ENCODE measurements at regions not wholly inside any gene's neighbourhood (a gene's known extent, or its start where the extent isn't known, plus 50 kb on each side); places are given as distances from the start of the nearest gene placed in this dataset.

- ATAC-seq, result no peak
- Histone ChIP-seq H2AFZ (ENCODE audit: low read depth, low read length, poor library complexity, severe bottlenecking) (no peak overlapping the region), H3K9ac (ENCODE audit: low read length) (no peak overlapping the region), H3K9me2 (ENCODE audit: insufficient read depth) (no peaks in the 10 kb centered on the region), H3K9me3 (ENCODE audit: control insufficient read depth in 1 of 2, insufficient read depth in 1 of 2, low read depth in 1 of 2, low read length in 2 of 2) (peaks cover 0 to 6% of the 10 kb centered on the region in 2 experiments; a peak in 2 of 4 replicates), H3K27me3 (ENCODE audit: insufficient read depth, low read length) (no peaks in the 10 kb centered on the region), H3K79me2 (ENCODE audit: insufficient read depth, low read length) (no peaks in the 10 kb centered on the region), H3K4me3 (replicated peaks in 1 of 2; ENCODE audit: low read depth in 1 of 2, low read length in 2 of 2) (no peak overlapping the region), H4K20me1 (ENCODE audit: insufficient read depth) (no peaks in the 10 kb centered on the region), H3K36me3 (ENCODE audit: control insufficient read depth in 1 of 2, insufficient read depth in 2 of 2, low read length in 2 of 2) (no peaks in the 10 kb centered on the region), H3K4me2 (ENCODE audit: low read length) (no peak overlapping the region), H3K27ac (ENCODE audit: low read depth, low read length) (no peak overlapping the region), H3K4me1 (ENCODE audit: control insufficient read depth in 1 of 2, insufficient read depth in 2 of 2, low read length in 2 of 2) (no peaks in the 10 kb centered on the region)
- RAD21 ChIA-PET (ENCODE audit: low non-redundant PET in 1 of 2, low total read pairs in 2 of 2, uncharacterized antibody in 2 of 2, unreplicated experiment in 2 of 2), result no interaction called here
- BruUV-seq (replicated peaks), result no TSS peak
- CTCF ChIA-PET, result no interaction called here
- POLR2A ChIA-PET, result no interaction called here
- intact Hi-C loops (cut with micrococcal nuclease), result no loop called here
- DNase-seq (ENCODE audit: low read depth, low spot score), result no peak
- no peak for TF ChIP-seq JUND (IDR thresholded peaks at IDR 0.05)
- no peak for TF ChIP-seq ATF3 (IDR thresholded peaks at IDR 0.05)
- no peak for TF ChIP-seq RAD21 (IDR thresholded peaks at IDR 0.05; ENCODE audit: low read depth)
- no peak for TF ChIP-seq CBX3 (IDR thresholded peaks at IDR 0.05; ENCODE audit: low read depth)
- no peak for TF ChIP-seq ELF1 (IDR thresholded peaks at IDR 0.05; ENCODE audit: borderline replicate concordance, low read depth)
- no peak for TF ChIP-seq CTCF (IDR thresholded peaks at IDR 0.05 in 2 of 3, conservative IDR thresholded peaks at IDR 0.05 in 1 of 3; ENCODE audit: borderline replicate concordance in 1 of 3, insufficient read depth in 1 of 3, low read depth in 2 of 3, low read length in 2 of 3)
- no peak for TF ChIP-seq POLR2A (IDR thresholded peaks at IDR 0.05; ENCODE audit: borderline replicate concordance, extremely low read depth, insufficient read depth, insufficient read length)
Observed at GRCh38 chr10:8688881-8689280, 634.4 kb downstream of the GATA3 start.

GRCh38 chr10:8691498-8692017 is 637.1 kb downstream of the GATA3 start:
- POLR2A ChIA-PET, result no interaction called here
- no peaks in the 10 kb centered on the region for H3K27me3 ChIP-seq (ENCODE audit: insufficient read depth, low read length)
- TF ChIP-seq POLR2AphosphoS5 (IDR thresholded peaks at IDR 0.05; ENCODE audit: low read depth, low read length), result no peak
- TF ChIP-seq SP1 (IDR thresholded peaks at IDR 0.05; ENCODE audit: low read depth), result no peak
- no peak for TF ChIP-seq EZH2 (IDR thresholded peaks at IDR 0.05)
- no peak for TF ChIP-seq CEBPB (IDR thresholded peaks at IDR 0.05; ENCODE audit: low read depth)
- no peak for TF ChIP-seq SIN3A (IDR thresholded peaks at IDR 0.05; ENCODE audit: low read depth)
- TF ChIP-seq REST (IDR thresholded peaks at IDR 0.05; ENCODE audit: low read depth), result no peak
- TF ChIP-seq TCF7L2 (IDR thresholded peaks at IDR 0.05; ENCODE audit: borderline replicate concordance, extremely low read depth, insufficient read depth, insufficient read length), result no peak
- TF ChIP-seq ELF1 (IDR thresholded peaks at IDR 0.05; ENCODE audit: borderline replicate concordance, low read depth), result no peak
- TF ChIP-seq ATF3 (IDR thresholded peaks at IDR 0.05), result no peak
- no peak for TF ChIP-seq MAX (IDR thresholded peaks at IDR 0.05)
- TF ChIP-seq FOSL1 (IDR thresholded peaks at IDR 0.05; ENCODE audit: low read depth), result no peak
- TF ChIP-seq POLR2A (IDR thresholded peaks at IDR 0.05; ENCODE audit: borderline replicate concordance, extremely low read depth, insufficient read depth, insufficient read length), result no peak

More at GRCh38 chr10:8691498-8692017, 637.1 kb downstream of the GATA3 start:
- Histone ChIP-seq H3K36me3 (ENCODE audit: control insufficient read depth in 1 of 2, insufficient read depth in 2 of 2, low read length in 2 of 2) (no peaks in the 10 kb centered on the region), H3K9me2 (ENCODE audit: insufficient read depth) (no peaks in the 10 kb centered on the region), H3K4me1 (ENCODE audit: control insufficient read depth in 1 of 2, insufficient read depth in 2 of 2, low read length in 2 of 2) (no peaks in the 10 kb centered on the region), H4K20me1 (ENCODE audit: insufficient read depth) (no peaks in the 10 kb centered on the region), H2AFZ (ENCODE audit: low read depth, low read length, poor library complexity, severe bottlenecking) (no peak overlapping the region), H3K9me3 (ENCODE audit: control insufficient read depth in 1 of 2, insufficient read depth in 1 of 2, low read depth in 1 of 2, low read length in 2 of 2) (peaks cover 0 to 8% of the 10 kb centered on the region in 2 experiments; a peak in 2 of 4 replicates), H3K4me2 (ENCODE audit: low read length) (no peak overlapping the region), H3K27ac (ENCODE audit: low read depth, low read length) (no peak overlapping the region), H3K4me3 (replicated peaks in 1 of 2; ENCODE audit: low read depth in 1 of 2, low read length in 2 of 2) (no peak overlapping the region), H3K9ac (ENCODE audit: low read length) (no peak overlapping the region), H3K79me2 (ENCODE audit: insufficient read depth, low read length) (no peaks in the 10 kb centered on the region)
- no TSS peak for BruUV-seq (replicated peaks)
- ChIA-PET RAD21 (ENCODE audit: low non-redundant PET in 1 of 2, low total read pairs in 2 of 2, uncharacterized antibody in 2 of 2, unreplicated experiment in 2 of 2) (no interaction called here), CTCF (no interaction called here)
- DNase-seq (ENCODE audit: low read depth, low spot score) (no peak), ATAC-seq (no peak)
- intact Hi-C loops (cut with micrococcal nuclease), result no loop called here

All from HCT116 (cell line).